Astrocyte (in vitro differentiated cells and primary cell): ENCODE measurements at regions not wholly inside any gene's neighbourhood (a gene's known extent, or its start where the extent isn't known, plus 50 kb on each side); places are given as distances from the start of the nearest gene placed in this dataset.

ENCODE experiments used
- DNase-seq: peaks from one replicate; pipeline ENCODE4 v3.0.0-alpha.2; 2010; ENCODE audit warnings: low read depth
- FAIRE-seq: peaks from 2 replicates; lab custom pipeline; 2011; peaks lifted over from hg19 to GRCh38; lab: Jason Lieb, UNC
- H2AFZ ChIP-seq: 2 replicates; pipeline ENCODE4 v1.6.0; 2012; ENCODE audit warnings: low read depth, low read length, inconsistent platforms
- H3K27ac ChIP-seq: 2 replicates; pipeline ENCODE4 v1.5.1; 2011; ENCODE audit warnings: low read depth, low read length, inconsistent platforms
- H3K27me3 ChIP-seq: 2 replicates; pipeline ENCODE4 v1.6.0; 2011; ENCODE audit warnings: low read length, inconsistent platforms; ENCODE audit not compliant: insufficient read depth
- H3K36me3 ChIP-seq: 2 replicates; pipeline ENCODE4 v1.5.1; 2011; ENCODE audit warnings: low read length, inconsistent platforms; ENCODE audit not compliant: insufficient read depth
- H3K4me1 ChIP-seq: 2 replicates; pipeline ENCODE4 v1.5.1; 2011; ENCODE audit warnings: low read length, inconsistent platforms; ENCODE audit not compliant: insufficient read depth
- H3K4me2 ChIP-seq: 2 replicates; pipeline ENCODE4 v1.6.0; 2012; ENCODE audit warnings: low read length, inconsistent platforms
- H3K4me3 ChIP-seq: 2 replicates; pipeline ENCODE4 v1.5.1; 2011; ENCODE audit warnings: low read depth, mild to moderate bottlenecking, low read length, inconsistent platforms; ENCODE audit not compliant: insufficient read depth
- H3K79me2 ChIP-seq: 2 replicates; pipeline ENCODE4 v1.6.0; 2012; ENCODE audit warnings: mild to moderate bottlenecking, low read length, inconsistent platforms; ENCODE audit not compliant: insufficient read depth
- H3K9ac ChIP-seq: 2 replicates; pipeline ENCODE4 v1.6.0; 2012; ENCODE audit warnings: mild to moderate bottlenecking, low read length, inconsistent platforms
- H3K9me3 ChIP-seq: 2 replicates; pipeline ENCODE4 v1.5.1; 2012; ENCODE audit warnings: low read depth, mild to moderate bottlenecking, low read length, inconsistent platforms; ENCODE audit not compliant: insufficient read depth
- H4K20me1 ChIP-seq: 2 replicates; pipeline ENCODE4 v1.6.0; 2012; ENCODE audit warnings: low read length, inconsistent platforms; ENCODE audit not compliant: insufficient read depth
- H3K27ac Mint-ChIP-seq: one replicate; pipeline ENCODE4 v1.8.0; 2021; ENCODE audit warnings: mild to moderate bottlenecking, mixed read lengths; ENCODE audit not compliant: unreplicated experiment
- H3K27me3 Mint-ChIP-seq: one replicate; pipeline ENCODE4 v1.8.0; 2021; ENCODE audit warnings: low read depth, mixed read lengths; ENCODE audit not compliant: unreplicated experiment
- H3K36me3 Mint-ChIP-seq: one replicate; pipeline ENCODE4 v1.8.0; 2021; ENCODE audit warnings: low read depth, mixed read lengths; ENCODE audit not compliant: unreplicated experiment
- H3K4me1 Mint-ChIP-seq: one replicate; pipeline ENCODE4 v1.8.0; 2021; ENCODE audit warnings: low read depth, mixed read lengths; ENCODE audit not compliant: unreplicated experiment
- H3K4me3 Mint-ChIP-seq: one replicate; pipeline ENCODE4 v1.8.0; 2021; ENCODE audit warnings: mild to moderate bottlenecking, moderate library complexity, mixed read lengths; ENCODE audit not compliant: unreplicated experiment
- H3K9me3 Mint-ChIP-seq: one replicate; pipeline ENCODE4 v1.8.0; 2021; ENCODE audit warnings: mild to moderate bottlenecking, mixed read lengths; ENCODE audit not compliant: unreplicated experiment
- CTCF ChIP-seq: IDR thresholded peaks from 2 replicates; pipeline ENCODE4 v1.5.1; 2011; ENCODE audit warnings: low read depth, mild to moderate bottlenecking, inconsistent platforms, low read length, moderate library complexity; ENCODE audit not compliant: insufficient read depth
- EZH2 ChIP-seq: IDR thresholded peaks from 2 replicates; pipeline ENCODE4 v1.6.1; 2012; ENCODE audit warnings: mild to moderate bottlenecking, low read length, inconsistent platforms; ENCODE audit not compliant: insufficient read depth

GRCh38 chr22:47540011-47540410 is 777.6 kb downstream of the TBC1D22A start:
- H3K4me3 Mint-ChIP-seq: no peak overlapping the region
- peaks cover 3% of the 10 kb centered on the region for H3K9me3 ChIP-seq
- H2AFZ ChIP-seq: no peak overlapping the region
- no peaks in the 10 kb centered on the region for H3K36me3 ChIP-seq
- H3K36me3 Mint-ChIP-seq: no peaks in the 10 kb centered on the region
- no peaks in the 10 kb centered on the region for H3K27me3 Mint-ChIP-seq
- H3K27ac Mint-ChIP-seq: no peak overlapping the region
- no peak overlapping the region for H3K4me2 ChIP-seq
- no peaks in the 10 kb centered on the region for H3K4me1 ChIP-seq
- TF ChIP-seq CTCF (no peak), EZH2 (no peak)
- no peaks in the 10 kb centered on the region for H3K79me2 ChIP-seq
- no peaks in the 10 kb centered on the region for H4K20me1 ChIP-seq
- no peaks in the 10 kb centered on the region for H3K4me1 Mint-ChIP-seq
- FAIRE-seq (no peak), DNase-seq (no peak)
- H3K27me3 ChIP-seq: no peaks in the 10 kb centered on the region
- peaks cover 20% of the 10 kb centered on the region for H3K9me3 Mint-ChIP-seq
- H3K9ac ChIP-seq: no peak overlapping the region
- H3K4me3 ChIP-seq: no peak overlapping the region
- H3K27ac ChIP-seq: no peak overlapping the region

- DNase-seq (no peak), FAIRE-seq (no peak)
- Mint-ChIP-seq H3K4me1 (no peaks in the 10 kb centered on the region), H3K9me3 (peaks cover 15% of the 10 kb centered on the region), H3K27ac (no peak overlapping the region), H3K4me3 (no peak overlapping the region), H3K36me3 (no peaks in the 10 kb centered on the region), H3K27me3 (no peaks in the 10 kb centered on the region)
- Histone ChIP-seq H3K36me3 (no peaks in the 10 kb centered on the region), H3K79me2 (no peaks in the 10 kb centered on the region), H3K27ac (no peak overlapping the region), H3K4me3 (no peak overlapping the region), H3K27me3 (no peaks in the 10 kb centered on the region), H4K20me1 (no peaks in the 10 kb centered on the region), H3K9me3 (no peaks in the 10 kb centered on the region), H3K4me1 (no peaks in the 10 kb centered on the region), H3K9ac (no peak overlapping the region), H3K4me2 (no peak overlapping the region), H2AFZ (no peak overlapping the region)
- TF ChIP-seq CTCF: no peak
- TF ChIP-seq EZH2: no peak
These were observed 776.9 kb downstream of the TBC1D22A start for GRCh38 chr22:47539374-47539773.

- Histone ChIP-seq H3K4me3 (no peak overlapping the region), H3K4me1 (no peaks in the 10 kb centered on the region), H3K9ac (no peak overlapping the region), H3K79me2 (no peaks in the 10 kb centered on the region), H3K27ac (no peak overlapping the region), H3K4me2 (no peak overlapping the region), H3K27me3 (no peaks in the 10 kb centered on the region), H3K36me3 (no peaks in the 10 kb centered on the region), H2AFZ (no peak overlapping the region), H4K20me1 (no peaks in the 10 kb centered on the region), H3K9me3 (no peaks in the 10 kb centered on the region)
- H3K4me1 Mint-ChIP-seq: no peaks in the 10 kb centered on the region
- H3K27ac Mint-ChIP-seq: no peak overlapping the region
- no peaks in the 10 kb centered on the region for H3K36me3 Mint-ChIP-seq
- FAIRE-seq (no peak), DNase-seq (no peak)
- no peak for TF ChIP-seq CTCF
- no peak for TF ChIP-seq EZH2
- H3K27me3 Mint-ChIP-seq: no peaks in the 10 kb centered on the region
- H3K4me3 Mint-ChIP-seq: no peak overlapping the region
- H3K9me3 Mint-ChIP-seq: peaks cover 16% of the 10 kb centered on the region
These were observed 773.2 kb downstream of the TBC1D22A start for GRCh38 chr22:47535681-47536080.
